ENCODE measurements at regions not wholly inside any gene's neighbourhood (a gene's known extent, or its start where the extent isn't known, plus 50 kb on each side); places are given as distances from the start of the nearest gene placed in this dataset.

GRCh38 chrX:6777238-6778002 lies 242.5 kb upstream of the VCX3A start:
- no peak for DNase-seq

- DNase-seq, result no peak
Observed at GRCh38 chrX:6770936-6771335, 236.0 kb upstream of the VCX3A start.

GRCh38 chrX:6768881-6769280 lies 234.0 kb upstream of the VCX3A start:
- DNase-seq, result no peak

- DNase-seq, result no peak
Observed at GRCh38 chrX:6761251-6761650, 226.3 kb upstream of the VCX3A start.

GRCh38 chrX:6759655-6760375 lies 224.9 kb upstream of the VCX3A start:
- DNase-seq, result no peak

GRCh38 chrX:6758234-6758633 lies 223.3 kb upstream of the VCX3A start:
- no peak for DNase-seq

GRCh38 chrX:6757631-6758030 lies 222.7 kb upstream of the VCX3A start:
- no peak for DNase-seq

- no peak for DNase-seq
Observed at GRCh38 chrX:6748595-6748994, 213.7 kb upstream of the VCX3A start.

GRCh38 chrX:6738518-6739470 lies 203.9 kb upstream of the VCX3A start:
- no peak for DNase-seq

GRCh38 chrX:6734844-6735634 lies 200.1 kb upstream of the VCX3A start:
- no peak for DNase-seq

GRCh38 chrX:6732101-6732500 lies 197.2 kb upstream of the VCX3A start:
- no peak for DNase-seq

GRCh38 chrX:6729626-6730025 lies 194.7 kb upstream of the VCX3A start:
- no peak for DNase-seq

GRCh38 chrX:6718766-6719165 lies 183.8 kb upstream of the VCX3A start:
- DNase-seq, result no peak

GRCh38 chrX:6708676-6709380 lies 173.9 kb upstream of the VCX3A start:
- no peak for DNase-seq

GRCh38 chrX:6708041-6708440 lies 173.1 kb upstream of the VCX3A start:
- no peak for DNase-seq

GRCh38 chrX:6707497-6707896 lies 172.6 kb upstream of the VCX3A start:
- no peak for DNase-seq

GRCh38 chrX:6701085-6701484 lies 166.2 kb upstream of the VCX3A start:
- no peak for DNase-seq

GRCh38 chrX:6695717-6696116 lies 160.8 kb upstream of the VCX3A start:
- DNase-seq, result no peak

GRCh38 chrX:6694977-6695376 lies 160.1 kb upstream of the VCX3A start:
- no peak for DNase-seq

- no peak for DNase-seq
Observed at GRCh38 chrX:6694221-6694620, 159.3 kb upstream of the VCX3A start.

- no peak for DNase-seq
Observed at GRCh38 chrX:6693051-6693450, 158.1 kb upstream of the VCX3A start.

GRCh38 chrX:6685489-6685888 lies 150.6 kb upstream of the VCX3A start:
- DNase-seq, result no peak
